Right lobe of liver (tissue), 6 donors: ENCODE measurements at regions not wholly inside any gene's neighbourhood (a gene's known extent, or its start where the extent isn't known, plus 50 kb on each side); places are given as distances from the start of the nearest gene placed in this dataset.

ENCODE experiments used
- ATAC-seq, 4 donors: fragments of 200-7000 bp; cut with Tn5 transposase; one replicate each; pipeline ENCODE4 v1.9.1; 2020; ENCODE audit warnings: mild to moderate bottlenecking in 4 of 4, moderate library complexity in 4 of 4
- DNase-seq, 3 donors: peaks; one replicate each; pipeline ENCODE4 v3.0.0-alpha.2; 2020
- H3K27ac ChIP-seq, 3 donors: fragments of 200-600 bp; one replicate each; pipeline ENCODE4 v1.8.0; 2022
- H3K27me3 ChIP-seq, 2 donors: fragments of 200-600 bp; one replicate each; pipeline ENCODE4 v1.8.0; 2022
- H3K36me3 ChIP-seq, 4 donors: fragments of 200-600 bp; sonication (generic) in 1 of 4; one replicate each; pipeline versions ENCODE4 v1.5.1 to v1.8.0; 2017 to 2022; ENCODE audit warnings: control low read depth in 1 of 4
- H3K4me1 ChIP-seq, 4 donors: fragments of 200-600 bp; sonication (generic) in 1 of 4; one replicate each; pipeline versions ENCODE4 v1.5.1 to v1.8.0; 2017 to 2022; ENCODE audit warnings: control low read depth in 1 of 4
- H3K4me3 ChIP-seq, 3 donors: fragments of 200-600 bp; one replicate each; pipeline ENCODE4 v1.8.0; 2022
- H3K9me3 ChIP-seq, 4 donors: fragments of 200-600 bp; sonication (generic) in 1 of 4; one replicate each; pipeline versions ENCODE4 v1.5.1 to v1.8.0; 2017 to 2022; ENCODE audit warnings: control low read depth in 1 of 4
- CTCF ChIP-seq, 4 donors: fragments of 200-600 bp in 3 of 4; fragments of 450-650 bp in 1 of 4; IDR thresholded peaks; one replicate each; pipeline versions ENCODE4 v1.5.1 to v1.8.0; 2016 to 2022; ENCODE audit warnings: antibody characterized with exemption in 4 of 4, mild to moderate bottlenecking in 2 of 4
- POLR2A ChIP-seq: fragments of 450-650 bp; IDR thresholded peaks from one replicate; pipeline ENCODE4 v1.6.1; 2017; ENCODE audit warnings: antibody characterized with exemption, mild to moderate bottlenecking
- WGBS: methylation state at CpG from one replicate; pipeline ENCODE4 v1.1.6; 2018; ENCODE audit warnings: low coverage, low lambda C conversion rate; ENCODE audit not compliant: insufficient coverage; ENCODE audit errors: missing lambda C conversion rate; 5-methylcytosine and 5-hydroxymethylcytosine counted together
- intact Hi-C, 2 donors: fragments of 100-400 bp; cut with DNase I; formaldehyde crosslinking; loops; one replicate each; pipeline versions ENCODE4 v1.11.2 to v1.14.1; 2022
- donor health status: DM: no; HTN: yes; CAD: no.
- donor health status: DM: no; HTN: no; CAD: no.
- donor health status: DM: no; HTN: no; CAD: no.
- donor health status: DM: no; HTN: yes; CAD: no.
- donor health status: DM: no; HTN: yes; CAD: no.

- Histone ChIP-seq H3K27me3 (no peaks in the 10 kb centered on the region), H3K36me3 (no peaks in the 10 kb centered on the region), H3K4me3 (no peak overlapping the region), H3K4me1 (no peaks in the 10 kb centered on the region), H3K27ac (no peak overlapping the region), H3K9me3 (no peaks in the 10 kb centered on the region)
- TF ChIP-seq POLR2A (no peak), CTCF (IDR thresholded peaks at IDR 0.05) (no peak)
- 65% methylated on average over 6 of the region's 6 CpGs for WGBS
- no peak for ATAC-seq
- intact Hi-C loops, result no loop called here
- no peak for DNase-seq
These were observed 123.2 kb downstream of the FHIP1A start for GRCh38 chr4:151532001-151532708.

- H3K27me3 ChIP-seq, result no peaks in the 10 kb centered on the region
- no peak for ATAC-seq
- no peak for DNase-seq
- H3K36me3 ChIP-seq, result no peaks in the 10 kb centered on the region
- no peaks in the 10 kb centered on the region for H3K9me3 ChIP-seq
- no peak overlapping the region for H3K4me3 ChIP-seq
- H3K4me1 ChIP-seq, result no peaks in the 10 kb centered on the region
- TF ChIP-seq CTCF (IDR thresholded peaks at IDR 0.05), result no peak
- no peak for TF ChIP-seq POLR2A
- intact Hi-C loops, result no loop called here
- 67% methylated on average over 1 of the region's 1 CpG for WGBS
- H3K27ac ChIP-seq, result no peak overlapping the region
These were observed 125.2 kb downstream of the FHIP1A start for GRCh38 chr4:151534195-151534594.

GRCh38 chr4:151535366-151535765, 126.4 kb downstream of the FHIP1A start:
- intact Hi-C loops, result no loop called here
- Histone ChIP-seq H3K4me1 (no peaks in the 10 kb centered on the region), H3K27ac (no peak overlapping the region), H3K36me3 (no peaks in the 10 kb centered on the region), H3K9me3 (no peaks in the 10 kb centered on the region), H3K27me3 (no peaks in the 10 kb centered on the region), H3K4me3 (no peak overlapping the region)
- TF ChIP-seq POLR2A (no peak), CTCF (IDR thresholded peaks at IDR 0.05) (no peak)
- DNase-seq (no peak), ATAC-seq (no peak)

GRCh38 chr4:151537687-151538086, 128.7 kb downstream of the FHIP1A start:
- TF ChIP-seq CTCF (IDR thresholded peaks at IDR 0.05) (no peak), POLR2A (no peak)
- H3K4me1 ChIP-seq, result no peaks in the 10 kb centered on the region
- H3K27me3 ChIP-seq, result no peaks in the 10 kb centered on the region
- H3K4me3 ChIP-seq, result no peak overlapping the region
- ATAC-seq (peak in 1 of 4 donors; percentile 21), DNase-seq (no peak)
- H3K9me3 ChIP-seq, result no peaks in the 10 kb centered on the region
- H3K27ac ChIP-seq, result no peak overlapping the region
- no peaks in the 10 kb centered on the region for H3K36me3 ChIP-seq
- intact Hi-C loops, result no loop called here

- ATAC-seq (no peak), DNase-seq (no peak)
- intact Hi-C loops, result no loop called here
- TF ChIP-seq CTCF (IDR thresholded peaks at IDR 0.05), result no peak
- TF ChIP-seq POLR2A, result no peak
- H3K27me3 ChIP-seq, result no peaks in the 10 kb centered on the region
- 56% methylated on average over 4 of the region's 4 CpGs for WGBS
- no peak overlapping the region for H3K4me3 ChIP-seq
- H3K4me1 ChIP-seq, result no peaks in the 10 kb centered on the region
- H3K9me3 ChIP-seq, result no peaks in the 10 kb centered on the region
- no peak overlapping the region for H3K27ac ChIP-seq
- H3K36me3 ChIP-seq, result no peaks in the 10 kb centered on the region
These were observed 130.0 kb downstream of the FHIP1A start for GRCh38 chr4:151538963-151539362.
